GM13977 (cell line): ENCODE measurements at regions not wholly inside any gene's neighbourhood (a gene's known extent, or its start where the extent isn't known, plus 50 kb on each side); places are given as distances from the start of the nearest gene placed in this dataset.

Experiments used
- DNase-seq: peaks from one replicate; pipeline ENCODE4 v3.0.0; 2012; ENCODE audit warnings: low spot score
- in situ Hi-C: fragments of 300-500 bp; cut with MboI; formaldehyde crosslinking; loops from one replicate; pipeline ENCODE4 v1.12.0; 2022; ENCODE audit warnings: low sequenced_read_pairs, low pct_unique_long_range_greater_than_20kb, mixed read lengths, inconsistent platforms; ENCODE audit not compliant: unreplicated experiment
- TF ChIP-seq, protein P1 (sequence below): IDR thresholded peaks from 2 replicates; pipeline ENCODE4 v1.5.1; 2012; ENCODE audit warnings: mild to moderate bottlenecking, control low read depth; ENCODE audit not compliant: insufficient read depth; ENCODE audit errors: extremely low read depth, missing control alignments

DNA sequence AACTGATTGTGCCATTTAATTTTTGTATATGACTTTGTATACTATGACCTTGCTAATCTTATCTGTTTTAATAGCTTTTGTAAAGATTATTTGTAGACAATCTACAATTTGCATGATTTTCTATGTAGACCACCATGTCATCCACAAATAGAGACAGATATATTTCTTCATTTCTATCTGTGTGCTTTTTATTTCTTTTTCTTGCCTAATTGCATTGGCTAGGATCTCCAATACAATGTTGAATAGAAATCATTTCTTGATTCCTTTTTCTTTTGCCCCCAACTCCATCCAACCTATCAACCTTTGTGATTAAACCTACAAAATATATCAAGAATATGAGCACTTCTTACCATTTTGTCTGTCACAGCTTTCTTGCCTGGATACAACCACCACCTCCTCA, 232.6 kb upstream of the POU3F1 start:
- no peak for DNase-seq
- in situ Hi-C loops, result no loop called here
- TF ChIP-seq, protein P1, sequence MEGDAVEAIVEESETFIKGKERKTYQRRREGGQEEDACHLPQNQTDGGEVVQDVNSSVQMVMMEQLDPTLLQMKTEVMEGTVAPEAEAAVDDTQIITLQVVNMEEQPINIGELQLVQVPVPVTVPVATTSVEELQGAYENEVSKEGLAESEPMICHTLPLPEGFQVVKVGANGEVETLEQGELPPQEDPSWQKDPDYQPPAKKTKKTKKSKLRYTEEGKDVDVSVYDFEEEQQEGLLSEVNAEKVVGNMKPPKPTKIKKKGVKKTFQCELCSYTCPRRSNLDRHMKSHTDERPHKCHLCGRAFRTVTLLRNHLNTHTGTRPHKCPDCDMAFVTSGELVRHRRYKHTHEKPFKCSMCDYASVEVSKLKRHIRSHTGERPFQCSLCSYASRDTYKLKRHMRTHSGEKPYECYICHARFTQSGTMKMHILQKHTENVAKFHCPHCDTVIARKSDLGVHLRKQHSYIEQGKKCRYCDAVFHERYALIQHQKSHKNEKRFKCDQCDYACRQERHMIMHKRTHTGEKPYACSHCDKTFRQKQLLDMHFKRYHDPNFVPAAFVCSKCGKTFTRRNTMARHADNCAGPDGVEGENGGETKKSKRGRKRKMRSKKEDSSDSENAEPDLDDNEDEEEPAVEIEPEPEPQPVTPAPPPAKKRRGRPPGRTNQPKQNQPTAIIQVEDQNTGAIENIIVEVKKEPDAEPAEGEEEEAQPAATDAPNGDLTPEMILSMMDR, result no peak

DNA sequence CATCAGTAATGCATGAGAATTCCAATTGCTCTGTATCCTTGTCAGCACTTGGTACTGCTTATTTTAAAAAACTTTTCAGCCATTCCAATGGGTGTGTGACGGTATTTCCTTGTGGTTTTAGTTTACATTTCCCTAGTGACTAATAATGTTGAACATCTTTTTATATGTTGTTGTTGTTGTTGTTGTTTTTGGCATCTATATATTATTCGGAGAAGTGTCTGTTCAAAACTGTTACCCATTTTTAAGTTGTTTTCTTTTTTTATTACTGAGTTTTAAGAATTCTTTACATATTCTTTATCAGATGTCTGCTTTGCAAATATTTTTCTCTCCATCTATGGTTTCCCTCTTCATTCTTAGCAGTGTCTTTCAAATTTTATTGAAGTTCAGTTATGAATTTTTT, 231.1 kb upstream of the POU3F1 start:
- in situ Hi-C loops, result no loop called here
- TF ChIP-seq, protein P1, result no peak
- DNase-seq, result no peak

DNA sequence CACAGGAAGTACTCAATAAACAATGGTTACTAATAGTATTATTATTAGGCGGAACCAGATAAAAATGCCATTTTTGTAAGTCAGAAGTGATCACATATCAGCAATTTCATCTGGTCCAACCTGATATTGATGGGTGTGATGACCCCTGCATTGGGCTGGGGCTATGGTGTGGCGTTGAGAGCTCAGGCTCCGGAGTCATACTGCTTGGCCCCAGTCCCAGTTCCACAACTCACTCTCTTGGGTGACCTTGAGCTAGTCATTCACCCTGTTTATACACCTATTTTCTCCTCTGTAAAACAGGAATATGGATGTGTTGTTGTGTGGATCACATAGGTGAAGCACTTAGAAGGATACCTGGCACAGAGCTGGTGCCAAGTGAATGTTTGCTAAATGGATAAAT, 229.4 kb upstream of the POU3F1 start:
- TF ChIP-seq, protein P1, result no peak
- DNase-seq, result no peak
- in situ Hi-C loops, result no loop called here

- TF ChIP-seq, protein P1, result no peak
- in situ Hi-C loops, result no loop called here
- no peak for DNase-seq
Measured at GRCh38 chr1:38274974-38275373, 228.4 kb upstream of the POU3F1 start.

GRCh38 chr1:38273196-38273804, 226.7 kb upstream of the POU3F1 start:
- in situ Hi-C loops, result no loop called here
- DNase-seq, result no peak
- TF ChIP-seq, protein P1, result no peak

DNA sequence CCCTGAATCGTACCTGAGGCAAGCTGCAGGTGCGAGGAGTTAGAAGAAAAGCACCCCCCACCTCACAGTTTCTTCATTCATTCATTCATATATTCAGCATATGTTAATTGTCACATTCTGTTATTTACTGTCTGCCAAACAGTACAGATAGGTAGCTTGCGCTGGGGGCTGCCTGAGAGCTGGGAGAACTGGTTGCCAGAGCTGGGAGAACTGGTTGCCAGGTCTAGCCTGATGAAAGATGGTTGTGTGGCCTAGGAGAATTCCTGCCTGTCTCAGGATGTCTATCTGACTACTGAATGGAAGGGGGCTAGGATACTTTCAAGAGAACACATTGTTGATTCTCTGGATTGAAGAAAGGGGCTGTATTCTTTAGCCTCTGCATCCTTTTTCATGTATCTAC, 225.9 kb upstream of the POU3F1 start:
- no peak for DNase-seq
- in situ Hi-C loops, result no loop called here
- TF ChIP-seq, protein P1, result no peak
